ENCODE measurements at regions not wholly inside any gene's neighbourhood (a gene's known extent, or its start where the extent isn't known, plus 50 kb on each side); places are given as distances from the start of the nearest gene placed in this dataset.
"Not testable (repeated sequence)": the region's sequence is repeated elsewhere in the genome, so short reads cannot be mapped to it uniquely, and the experiment has no call there.

- not testable (repeated sequence) for TF ChIP-seq SMAD4 (CRISPR knock-in tag; IDR thresholded peaks at IDR 0.05); NFYB (CRISPR knock-in tag; conservative IDR thresholded peaks at IDR 0.05; ENCODE audit: low read depth); MLX (CRISPR knock-in tag; IDR thresholded peaks at IDR 0.05); HMGXB4 (CRISPR knock-in tag; IDR thresholded peaks at IDR 0.05); CTCF (IDR thresholded peaks at IDR 0.05); ZNF138 (CRISPR knock-in tag; conservative IDR thresholded peaks at IDR 0.05); JAZF1 (CRISPR knock-in tag; IDR thresholded peaks at IDR 0.05); E2F1 (CRISPR knock-in tag; IDR thresholded peaks at IDR 0.05); NFE2L1 (CRISPR knock-in tag; IDR thresholded peaks at IDR 0.05); TEAD4 (CRISPR knock-in tag; IDR thresholded peaks at IDR 0.05)
These were observed 250.5 kb upstream of the NUPR2 start for GRCh38 chr7:56366701-56367100.

All from WTC11 (cell line).